Stomach smooth muscle (tissue), 2 donors: ENCODE measurements at regions not wholly inside any gene's neighbourhood (a gene's known extent, or its start where the extent isn't known, plus 50 kb on each side); places are given as distances from the start of the nearest gene placed in this dataset.
"Not testable (repeated sequence)": the region's sequence is repeated elsewhere in the genome, so short reads cannot be mapped to it uniquely, and the experiment has no call there.

Source experiments
- H3K27ac ChIP-seq: one replicate; pipeline ENCODE4 v1.7.0; 2013; ENCODE audit warnings: mild to moderate bottlenecking, low read length, inconsistent platforms
- H3K27me3 ChIP-seq, 2 donors: one replicate each; pipeline ENCODE4 v1.7.0; 2013; ENCODE audit warnings: low read length in 2 of 2; ENCODE audit not compliant: insufficient read depth in 2 of 2, control insufficient read depth in 1 of 2
- H3K36me3 ChIP-seq, 2 donors: one replicate each; pipeline ENCODE4 v1.7.0; 2013; ENCODE audit warnings: low read length in 2 of 2; ENCODE audit not compliant: control insufficient read depth in 2 of 2, insufficient read depth in 2 of 2
- H3K4me1 ChIP-seq: one replicate; pipeline ENCODE4 v1.7.0; 2013; ENCODE audit warnings: low read length; ENCODE audit not compliant: control insufficient read depth, insufficient read depth
- H3K4me3 ChIP-seq, 2 donors: one replicate each; pipeline ENCODE4 v1.7.0; 2013; ENCODE audit warnings: low read length in 2 of 2
- H3K9ac ChIP-seq, 2 donors: one replicate each; pipeline ENCODE4 v1.7.0; 2013; ENCODE audit warnings: low read length in 2 of 2, mild to moderate bottlenecking in 1 of 2
- H3K9me3 ChIP-seq, 2 donors: one replicate each; pipeline ENCODE4 v1.7.0; 2013; ENCODE audit warnings: low read length in 2 of 2; ENCODE audit not compliant: control insufficient read depth in 2 of 2
- donor health status: healthy.
- donor health status: Pancreatic carcinoma.

GRCh38 chr3:22765679-22766078, 437.4 kb upstream of the UBE2E2 start:
- Histone ChIP-seq H3K27me3 (no peaks in the 10 kb centered on the region), H3K9ac (no peak overlapping the region), H3K4me3 (no peak overlapping the region), H3K4me1 (no peaks in the 10 kb centered on the region), H3K27ac (no peak overlapping the region), H3K9me3 (peaks cover 0 to 7% of the 10 kb centered on the region in 2 donors), H3K36me3 (no peaks in the 10 kb centered on the region)

GRCh38 chr3:22777834-22778233, 425.3 kb upstream of the UBE2E2 start:
- H3K27me3 ChIP-seq: no peaks in the 10 kb centered on the region
- no peak overlapping the region for H3K27ac ChIP-seq
- H3K4me1 ChIP-seq: no peaks in the 10 kb centered on the region
- H3K9ac ChIP-seq: no peak overlapping the region
- no peak overlapping the region for H3K4me3 ChIP-seq
- no peaks in the 10 kb centered on the region for H3K9me3 ChIP-seq
- H3K36me3 ChIP-seq: no peaks in the 10 kb centered on the region

GRCh38 chr3:22779737-22780136, 423.4 kb upstream of the UBE2E2 start:
- Histone ChIP-seq H3K4me1 (no peaks in the 10 kb centered on the region), H3K9me3 (no peaks in the 10 kb centered on the region), H3K36me3 (no peaks in the 10 kb centered on the region), H3K9ac (no peak overlapping the region), H3K27me3 (no peaks in the 10 kb centered on the region), H3K4me3 (no peak overlapping the region), H3K27ac (no peak overlapping the region)

- H3K27ac ChIP-seq: no peak overlapping the region
- no peak overlapping the region for H3K4me3 ChIP-seq
- no peaks in the 10 kb centered on the region for H3K27me3 ChIP-seq
- no peaks in the 10 kb centered on the region for H3K9me3 ChIP-seq
- H3K4me1 ChIP-seq: no peaks in the 10 kb centered on the region
- no peak overlapping the region for H3K9ac ChIP-seq
- no peaks in the 10 kb centered on the region for H3K36me3 ChIP-seq
Measured at GRCh38 chr3:22792533-22792932, 410.6 kb upstream of the UBE2E2 start.

- Histone ChIP-seq H3K4me1 (no peaks in the 10 kb centered on the region), H3K27me3 (no peaks in the 10 kb centered on the region), H3K9me3 (no peaks in the 10 kb centered on the region), H3K27ac (no peak overlapping the region), H3K4me3 (no peak overlapping the region), H3K9ac (no peak overlapping the region), H3K36me3 (no peaks in the 10 kb centered on the region)
Measured at GRCh38 chr3:22795917-22796316, 407.2 kb upstream of the UBE2E2 start.

- no peaks in the 10 kb centered on the region for H3K36me3 ChIP-seq
- H3K4me3 ChIP-seq: no peak overlapping the region
- no peaks in the 10 kb centered on the region for H3K9me3 ChIP-seq
- no peaks in the 10 kb centered on the region for H3K27me3 ChIP-seq
- no peaks in the 10 kb centered on the region for H3K4me1 ChIP-seq
- H3K27ac ChIP-seq: no peak overlapping the region
- H3K9ac ChIP-seq: no peak overlapping the region
Measured at GRCh38 chr3:22798461-22798860, 404.7 kb upstream of the UBE2E2 start.

- Histone ChIP-seq H3K4me1 (no peaks in the 10 kb centered on the region), H3K27me3 (no peaks in the 10 kb centered on the region), H3K9ac (no peak overlapping the region), H3K9me3 (no peaks in the 10 kb centered on the region), H3K27ac (no peak overlapping the region), H3K36me3 (no peaks in the 10 kb centered on the region), H3K4me3 (no peak overlapping the region)
Measured at GRCh38 chr3:22819209-22819608, 383.9 kb upstream of the UBE2E2 start.

- Histone ChIP-seq H3K9me3 (no peaks in the 10 kb centered on the region), H3K4me3 (no peak overlapping the region), H3K9ac (no peak overlapping the region), H3K4me1 (no peaks in the 10 kb centered on the region), H3K36me3 (no peaks in the 10 kb centered on the region), H3K27me3 (no peaks in the 10 kb centered on the region), H3K27ac (no peak overlapping the region)
Measured at GRCh38 chr3:22835041-22835440, 368.1 kb upstream of the UBE2E2 start.

GRCh38 chr3:22836131-22836530, 367.0 kb upstream of the UBE2E2 start:
- Histone ChIP-seq H3K9ac (no peak overlapping the region), H3K9me3 (no peaks in the 10 kb centered on the region), H3K27me3 (no peaks in the 10 kb centered on the region), H3K36me3 (no peaks in the 10 kb centered on the region), H3K27ac (no peak overlapping the region), H3K4me3 (no peak overlapping the region), H3K4me1 (no peaks in the 10 kb centered on the region)

GRCh38 chr3:22843854-22844253, 359.3 kb upstream of the UBE2E2 start:
- no peaks in the 10 kb centered on the region for H3K27me3 ChIP-seq
- no peaks in the 10 kb centered on the region for H3K36me3 ChIP-seq
- no peaks in the 10 kb centered on the region for H3K9me3 ChIP-seq
- H3K4me3 ChIP-seq: no peak overlapping the region
- no peaks in the 10 kb centered on the region for H3K4me1 ChIP-seq
- no peak overlapping the region for H3K27ac ChIP-seq
- no peak overlapping the region for H3K9ac ChIP-seq

- Histone ChIP-seq H3K4me3 (no peak overlapping the region), H3K9me3 (no peaks in the 10 kb centered on the region), H3K36me3 (no peaks in the 10 kb centered on the region), H3K27me3 (no peaks in the 10 kb centered on the region), H3K4me1 (no peaks in the 10 kb centered on the region), H3K9ac (no peak overlapping the region), H3K27ac (no peak overlapping the region)
Measured at GRCh38 chr3:22846566-22846965, 356.6 kb upstream of the UBE2E2 start.

- not testable (repeated sequence) for H3K36me3 ChIP-seq, H3K4me3 ChIP-seq, H3K4me1 ChIP-seq, H3K9ac ChIP-seq, H3K27ac ChIP-seq, H3K9me3 ChIP-seq, H3K27me3 ChIP-seq
Measured at GRCh38 chr3:22849583-22849982, 353.5 kb upstream of the UBE2E2 start.
